ENCODE measurements at regions not wholly inside any gene's neighbourhood (a gene's known extent, or its start where the extent isn't known, plus 50 kb on each side); places are given as distances from the start of the nearest gene placed in this dataset.

DNA sequence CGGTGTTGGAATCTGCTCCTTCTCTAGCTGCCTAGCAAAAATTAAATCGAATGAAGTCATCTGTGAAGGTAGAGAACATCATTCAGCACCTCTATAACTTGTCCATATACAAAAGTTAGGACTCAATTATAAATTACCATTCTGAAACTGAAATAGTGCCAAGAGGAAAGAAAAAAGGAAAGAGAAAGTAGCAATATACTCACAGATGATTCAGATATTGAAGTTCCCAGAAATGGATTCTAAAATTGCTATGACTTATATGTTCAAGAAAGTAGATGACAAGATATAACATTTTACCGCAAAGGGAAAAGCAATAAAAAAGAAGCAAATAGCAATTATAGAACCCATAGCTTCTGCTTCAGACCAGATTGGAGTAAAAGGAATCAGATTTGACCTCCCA lies 333.6 kb upstream of the GYPC start:
- DNase-seq (ENCODE audit: low read depth, low spot score), result no peak
- Histone ChIP-seq H3K4me1 (ENCODE audit: control insufficient read depth, insufficient read depth, low read length) (no peaks in the 10 kb centered on the region), H4K20me1 (ENCODE audit: control insufficient read depth, insufficient read depth) (no peaks in the 10 kb centered on the region), H3K4me3 (no peak overlapping the region), H3K4me2 (ENCODE audit: control insufficient read depth, insufficient read depth) (no peak overlapping the region), H3K36me3 (ENCODE audit: control insufficient read depth in 2 of 2, insufficient read depth in 2 of 2, low read length in 1 of 2) (no peaks in the 10 kb centered on the region), H3K27me3 (replicated peaks in 1 of 2; ENCODE audit: control insufficient read depth in 2 of 2, insufficient read depth in 2 of 2, low read length in 1 of 2) (no peaks in the 10 kb centered on the region), H3K9me3 (replicated peaks; ENCODE audit: control insufficient read depth, insufficient read depth, low read length) (no peaks in the 10 kb centered on the region), H3K79me2 (ENCODE audit: control insufficient read depth, insufficient read depth, low read length) (no peaks in the 10 kb centered on the region), H3K27ac (ENCODE audit: control insufficient read depth, insufficient read depth) (no peak overlapping the region), H2AFZ (ENCODE audit: control insufficient read depth, low read depth, low read length) (no peak overlapping the region), H3K9ac (ENCODE audit: control insufficient read depth, insufficient read depth, low read length) (no peak overlapping the region)
- ChIA-PET RAD21 (ENCODE audit: unreplicated experiment) (no interaction called here), SMC1A (ENCODE audit: uncharacterized antibody, unreplicated experiment) (no interaction called here), POLR2A (no interaction called here), CTCF (no interaction called here)
- 69% methylated on average over 3 of the region's 3 CpGs for WGBS (ENCODE audit: insufficient coverage, insufficient replicate concordance, low lambda C conversion rate, missing lambda C conversion rate)
- intact Hi-C loops (cut with micrococcal nuclease; ENCODE audit: unreplicated experiment), result no loop called here
- no TSS peak for BruUV-seq (replicated peaks)
- in situ Hi-C loops (cut with MboI), result no loop called here
- no peak for ATAC-seq
- no peak for FAIRE-seq
- TF ChIP-seq IKZF2 (IDR thresholded peaks at IDR 0.05), result no peak
- TF ChIP-seq SMAD5 (IDR thresholded peaks at IDR 0.05; ENCODE audit: low read depth), result no peak
- TF ChIP-seq, protein P1, sequence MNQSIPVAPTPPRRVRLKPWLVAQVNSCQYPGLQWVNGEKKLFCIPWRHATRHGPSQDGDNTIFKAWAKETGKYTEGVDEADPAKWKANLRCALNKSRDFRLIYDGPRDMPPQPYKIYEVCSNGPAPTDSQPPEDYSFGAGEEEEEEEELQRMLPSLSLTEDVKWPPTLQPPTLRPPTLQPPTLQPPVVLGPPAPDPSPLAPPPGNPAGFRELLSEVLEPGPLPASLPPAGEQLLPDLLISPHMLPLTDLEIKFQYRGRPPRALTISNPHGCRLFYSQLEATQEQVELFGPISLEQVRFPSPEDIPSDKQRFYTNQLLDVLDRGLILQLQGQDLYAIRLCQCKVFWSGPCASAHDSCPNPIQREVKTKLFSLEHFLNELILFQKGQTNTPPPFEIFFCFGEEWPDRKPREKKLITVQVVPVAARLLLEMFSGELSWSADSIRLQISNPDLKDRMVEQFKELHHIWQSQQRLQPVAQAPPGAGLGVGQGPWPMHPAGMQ (IDR thresholded peaks at IDR 0.05; ENCODE audit: borderline replicate concordance), result no peak
- no peak for TF ChIP-seq NFIC (IDR thresholded peaks at IDR 0.05; ENCODE audit: low read depth, low read length)
- no peak for TF ChIP-seq PAX8 (IDR thresholded peaks at IDR 0.05)
- TF ChIP-seq, protein P2, sequence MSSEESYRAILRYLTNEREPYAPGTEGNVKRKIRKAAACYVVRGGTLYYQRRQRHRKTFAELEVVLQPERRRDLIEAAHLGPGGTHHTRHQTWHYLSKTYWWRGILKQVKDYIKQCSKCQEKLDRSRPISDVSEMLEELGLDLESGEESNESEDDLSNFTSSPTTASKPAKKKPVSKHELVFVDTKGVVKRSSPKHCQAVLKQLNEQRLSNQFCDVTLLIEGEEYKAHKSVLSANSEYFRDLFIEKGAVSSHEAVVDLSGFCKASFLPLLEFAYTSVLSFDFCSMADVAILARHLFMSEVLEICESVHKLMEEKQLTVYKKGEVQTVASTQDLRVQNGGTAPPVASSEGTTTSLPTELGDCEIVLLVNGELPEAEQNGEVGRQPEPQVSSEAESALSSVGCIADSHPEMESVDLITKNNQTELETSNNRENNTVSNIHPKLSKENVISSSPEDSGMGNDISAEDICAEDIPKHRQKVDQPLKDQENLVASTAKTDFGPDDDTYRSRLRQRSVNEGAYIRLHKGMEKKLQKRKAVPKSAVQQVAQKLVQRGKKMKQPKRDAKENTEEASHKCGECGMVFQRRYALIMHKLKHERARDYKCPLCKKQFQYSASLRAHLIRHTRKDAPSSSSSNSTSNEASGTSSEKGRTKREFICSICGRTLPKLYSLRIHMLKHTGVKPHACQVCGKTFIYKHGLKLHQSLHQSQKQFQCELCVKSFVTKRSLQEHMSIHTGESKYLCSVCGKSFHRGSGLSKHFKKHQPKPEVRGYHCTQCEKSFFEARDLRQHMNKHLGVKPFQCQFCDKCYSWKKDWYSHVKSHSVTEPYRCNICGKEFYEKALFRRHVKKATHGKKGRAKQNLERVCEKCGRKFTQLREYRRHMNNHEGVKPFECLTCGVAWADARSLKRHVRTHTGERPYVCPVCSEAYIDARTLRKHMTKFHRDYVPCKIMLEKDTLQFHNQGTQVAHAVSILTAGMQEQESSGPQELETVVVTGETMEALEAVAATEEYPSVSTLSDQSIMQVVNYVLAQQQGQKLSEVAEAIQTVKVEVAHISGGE (CRISPR knock-in tag; IDR thresholded peaks at IDR 0.05), result no peak
- no peak for TF ChIP-seq NBN (IDR thresholded peaks at IDR 0.05)
- no peak for TF ChIP-seq SREBF1 (IDR thresholded peaks at IDR 0.05; ENCODE audit: low read length)
- no peak for TF ChIP-seq GABPA (IDR thresholded peaks at IDR 0.05; ENCODE audit: low read depth)
- TF ChIP-seq JUNB (IDR thresholded peaks at IDR 0.05), result no peak
- no peak for TF ChIP-seq IRF4 (IDR thresholded peaks at IDR 0.05; ENCODE audit: low read depth, low read length)
- TF ChIP-seq SIX5 (IDR thresholded peaks at IDR 0.05; ENCODE audit: low read depth, low read length, severe bottlenecking), result no peak
- TF ChIP-seq ZBED1 (IDR thresholded peaks at IDR 0.05; ENCODE audit: borderline replicate concordance), result no peak
- TF ChIP-seq SMAD1 (IDR thresholded peaks at IDR 0.05; ENCODE audit: low read depth, partially characterized antibody), result no peak
- TF ChIP-seq TBL1XR1 (IDR thresholded peaks at IDR 0.05; ENCODE audit: low read depth, low read length), result no peak
- TF ChIP-seq CUX1 (IDR thresholded peaks at IDR 0.05; ENCODE audit: insufficient replicate concordance, low read depth, low read length), result no peak
- no peak for TF ChIP-seq SREBF2 (IDR thresholded peaks at IDR 0.05; ENCODE audit: low read length)
- TF ChIP-seq FOS (IDR thresholded peaks at IDR 0.05; ENCODE audit: borderline replicate concordance, extremely low read depth, insufficient read length), result no peak
- TF ChIP-seq CBX5 (IDR thresholded peaks at IDR 0.05; ENCODE audit: low read depth), result no peak

Measured in GM12878 (cell line).